Sigmoid colon (tissue), 4 donors: ENCODE measurements at regions not wholly inside any gene's neighbourhood (a gene's known extent, or its start where the extent isn't known, plus 50 kb on each side); places are given as distances from the start of the nearest gene placed in this dataset.

Experiments used
- CTCF ChIP-seq, 4 experiments: fragments of 450-650 bp in 3 of 4; fragments of 200-600 bp in 1 of 4; IDR thresholded peaks; one replicate each; pipeline ENCODE4 v1.5.1; 2016 to 2019; ENCODE audit warnings: antibody characterized with exemption in 4 of 4, mild to moderate bottlenecking in 3 of 4, moderate library complexity in 2 of 4
- POLR2A ChIP-seq, 2 donors: fragments of 450-650 bp; IDR thresholded peaks; one replicate each; pipeline ENCODE4 v1.6.1; 2016; ENCODE audit warnings: antibody characterized with exemption in 2 of 2, mild to moderate bottlenecking in 2 of 2, moderate library complexity in 2 of 2
- POLR2AphosphoS5 ChIP-seq, 4 donors: sonication (generic); formaldehyde crosslinking; IDR thresholded peaks; one replicate each; pipeline ENCODE4 v1.6.1; 2017; ENCODE audit warnings: antibody characterized with exemption in 4 of 4

GRCh38 chr3:43923104-43923882 is 232.6 kb downstream of the ABHD5 start:
- TF ChIP-seq CTCF (IDR thresholded peaks at IDR 0.05) (no peak), POLR2A (IDR thresholded peaks at IDR 0.05) (no peak), POLR2AphosphoS5 (IDR thresholded peaks at IDR 0.05) (no peak)
